ENCODE measurements at regions not wholly inside any gene's neighbourhood (a gene's known extent, or its start where the extent isn't known, plus 50 kb on each side); places are given as distances from the start of the nearest gene placed in this dataset.

- Histone ChIP-seq H3K4me3 (replicated peaks in 1 of 3; ENCODE audit: insufficient read depth in 1 of 3, low read depth in 2 of 3, low read length in 3 of 3) (no peak overlapping the region), H3K9ac (ENCODE audit: insufficient read depth, low read depth, low read length) (no peak overlapping the region), H2AFZ (ENCODE audit: low read length) (no peak overlapping the region), H3K27me3 (ENCODE audit: control insufficient read depth in 1 of 2, insufficient read depth in 2 of 2, low read length in 2 of 2) (no peaks in the 10 kb centered on the region), H3K9me3 (ENCODE audit: low read length) (no peaks in the 10 kb centered on the region), H3K79me2 (ENCODE audit: insufficient read depth, low read length) (no peaks in the 10 kb centered on the region), H3K27ac (ENCODE audit: extremely low read length, insufficient read depth, low read length) (no peak overlapping the region), H4K20me1 (ENCODE audit: insufficient read depth, low read length) (no peaks in the 10 kb centered on the region), H3K36me3 (replicated peaks in 1 of 2; ENCODE audit: control insufficient read depth in 1 of 2, insufficient read depth in 2 of 2, low read length in 2 of 2) (no peaks in the 10 kb centered on the region), H3K4me1 (ENCODE audit: insufficient read depth, low read length) (no peaks in the 10 kb centered on the region), H3K4me2 (ENCODE audit: low read depth, low read length) (no peak overlapping the region)
- in situ Hi-C loops (cut with HindIII; ENCODE audit: extremely low pct_ligation_motif_present, low pct_unique_long_range_greater_than_20kb): no loop called here
- ChIA-PET CTCF (ENCODE audit: low intra/inter-chr PET ratio, low total read pairs) (no interaction called here), POLR2A (no interaction called here)
- BruUV-seq (replicated peaks): no TSS peak
- no peak for ATAC-seq
- TF ChIP-seq PPARG (CRISPR knock-in tag; conservative IDR thresholded peaks at IDR 0.05) (no peak), REXO4 (CRISPR knock-in tag; IDR thresholded peaks at IDR 0.05; ENCODE audit: borderline replicate concordance) (no peak), RARA (CRISPR knock-in tag; IDR thresholded peaks at IDR 0.05) (no peak), KLF9 (CRISPR knock-in tag; IDR thresholded peaks at IDR 0.05; ENCODE audit: low read depth) (no peak), SMAD9 (CRISPR knock-in tag; IDR thresholded peaks at IDR 0.05) (no peak)
- FAIRE-seq: no peak
- intact Hi-C loops (cut with micrococcal nuclease; ENCODE audit: unreplicated experiment): no loop called here
- no peak for DNase-seq (ENCODE audit: low spot score)
- WGBS (ENCODE audit: low lambda C conversion rate): 85% methylated on average over 2 of the region's 2 CpGs
These were observed 85.0 kb downstream of the ADRB2 start for GRCh38 chr5:148911386-148911785.

GRCh38 chr5:148912146-148912545, 85.7 kb downstream of the ADRB2 start:
- no peaks in the 10 kb centered on the region for H3K9me3 ChIP-seq (ENCODE audit: low read length)
- no peaks in the 10 kb centered on the region for H3K36me3 ChIP-seq (replicated peaks in 1 of 2; ENCODE audit: control insufficient read depth in 1 of 2, insufficient read depth in 2 of 2, low read length in 2 of 2)
- ATAC-seq (no peak), FAIRE-seq (no peak), DNase-seq (ENCODE audit: low spot score) (no peak)
- no peaks in the 10 kb centered on the region for H3K4me1 ChIP-seq (ENCODE audit: insufficient read depth, low read length)
- in situ Hi-C loops (cut with HindIII; ENCODE audit: extremely low pct_ligation_motif_present, low pct_unique_long_range_greater_than_20kb) (no loop called here), intact Hi-C loops (cut with micrococcal nuclease; ENCODE audit: unreplicated experiment) (loop anchor here (1.0 to 2.0 kb wide), 3 partner anchors 87 to 202 kb away; no protein-coding TSS in a partner anchor)
- ChIA-PET POLR2A (no interaction called here), CTCF (ENCODE audit: low intra/inter-chr PET ratio, low total read pairs) (no interaction called here)
- H3K79me2 ChIP-seq (ENCODE audit: insufficient read depth, low read length): no peaks in the 10 kb centered on the region
- 0% methylated on average over 1 of the region's 1 CpG for WGBS (ENCODE audit: low lambda C conversion rate)
- no peak overlapping the region for H3K4me2 ChIP-seq (ENCODE audit: low read depth, low read length)
- H3K27me3 ChIP-seq (ENCODE audit: control insufficient read depth in 1 of 2, insufficient read depth in 2 of 2, low read length in 2 of 2): no peaks in the 10 kb centered on the region
- H3K9ac ChIP-seq (ENCODE audit: insufficient read depth, low read depth, low read length): no peak overlapping the region
- no peaks in the 10 kb centered on the region for H4K20me1 ChIP-seq (ENCODE audit: insufficient read depth, low read length)
- H3K27ac ChIP-seq (ENCODE audit: extremely low read length, insufficient read depth, low read length): no peak overlapping the region
- H2AFZ ChIP-seq (ENCODE audit: low read length): no peak overlapping the region
- H3K4me3 ChIP-seq (replicated peaks in 1 of 3; ENCODE audit: insufficient read depth in 1 of 3, low read depth in 2 of 3, low read length in 3 of 3): no peak overlapping the region
- BruUV-seq (replicated peaks): no TSS peak
- TF ChIP-seq ZNF230 (CRISPR knock-in tag; IDR thresholded peaks at IDR 0.05) (no peak), MYC (CRISPR knock-in tag; IDR thresholded peaks at IDR 0.05; ENCODE audit: borderline replicate concordance) (no peak), ZBTB46 (CRISPR knock-in tag; IDR thresholded peaks at IDR 0.05; ENCODE audit: borderline replicate concordance) (no peak), ZNF564 (CRISPR knock-in tag; IDR thresholded peaks at IDR 0.05) (no peak), GTF3A (CRISPR knock-in tag; conservative IDR thresholded peaks at IDR 0.05) (no peak), PTBP1 (IDR thresholded peaks at IDR 0.05; ENCODE audit: low read depth, low read length, poor library complexity, severe bottlenecking) (no peak), HNF1A (IDR thresholded peaks at IDR 0.05; ENCODE audit: low read depth) (no peak), HNF1A (CRISPR knock-in tag; IDR thresholded peaks at IDR 0.05; ENCODE audit: borderline replicate concordance) (no peak)
- TF ChIP-seq, protein P1, sequence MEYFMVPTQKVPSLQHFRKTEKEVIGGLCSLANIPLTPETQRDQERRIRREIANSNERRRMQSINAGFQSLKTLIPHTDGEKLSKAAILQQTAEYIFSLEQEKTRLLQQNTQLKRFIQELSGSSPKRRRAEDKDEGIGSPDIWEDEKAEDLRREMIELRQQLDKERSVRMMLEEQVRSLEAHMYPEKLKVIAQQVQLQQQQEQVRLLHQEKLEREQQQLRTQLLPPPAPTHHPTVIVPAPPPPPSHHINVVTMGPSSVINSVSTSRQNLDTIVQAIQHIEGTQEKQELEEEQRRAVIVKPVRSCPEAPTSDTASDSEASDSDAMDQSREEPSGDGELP (IDR thresholded peaks at IDR 0.05; ENCODE audit: borderline replicate concordance, low read depth): no peak

Measured in HepG2 (cell line).